ENCODE measurements at regions not wholly inside any gene's neighbourhood (a gene's known extent, or its start where the extent isn't known, plus 50 kb on each side); places are given as distances from the start of the nearest gene placed in this dataset.

DNA sequence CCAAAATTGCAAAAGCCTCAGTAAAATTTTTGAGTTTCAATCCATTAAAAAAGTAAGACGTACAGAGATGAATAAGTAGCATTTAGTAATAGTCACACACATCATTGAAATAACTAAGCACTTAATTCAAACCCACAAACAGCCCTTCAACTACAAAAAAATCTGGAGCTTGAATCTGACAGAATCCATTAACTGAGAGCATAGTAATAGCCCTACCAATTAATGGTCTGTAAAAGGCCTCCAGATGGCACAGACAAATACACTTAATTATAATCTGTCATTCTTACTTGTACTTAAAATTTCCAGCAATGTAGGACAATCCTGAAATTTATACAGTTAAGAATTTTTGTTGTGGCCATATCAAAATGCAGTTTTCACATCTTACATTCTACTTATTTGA lies 246.9 kb downstream of the VGLL3 start:
- intact Hi-C loops (cut with DNase I) = no loop called here
- no peaks in the 10 kb centered on the region for H3K27me3 ChIP-seq
- DNase-seq (no peak), ATAC-seq (no peak)
- no peaks in the 10 kb centered on the region for H3K9me3 ChIP-seq
- no peaks in the 10 kb centered on the region for H3K36me3 ChIP-seq
- H3K4me1 ChIP-seq = no peaks in the 10 kb centered on the region
- WGBS, 4 donors = 0 to 76% (median 28%) methylated on average over 1 of the region's 1 CpG
- H3K4me3 ChIP-seq = no peak overlapping the region
- no peak overlapping the region for H3K27ac ChIP-seq
- TF ChIP-seq, protein P1, sequence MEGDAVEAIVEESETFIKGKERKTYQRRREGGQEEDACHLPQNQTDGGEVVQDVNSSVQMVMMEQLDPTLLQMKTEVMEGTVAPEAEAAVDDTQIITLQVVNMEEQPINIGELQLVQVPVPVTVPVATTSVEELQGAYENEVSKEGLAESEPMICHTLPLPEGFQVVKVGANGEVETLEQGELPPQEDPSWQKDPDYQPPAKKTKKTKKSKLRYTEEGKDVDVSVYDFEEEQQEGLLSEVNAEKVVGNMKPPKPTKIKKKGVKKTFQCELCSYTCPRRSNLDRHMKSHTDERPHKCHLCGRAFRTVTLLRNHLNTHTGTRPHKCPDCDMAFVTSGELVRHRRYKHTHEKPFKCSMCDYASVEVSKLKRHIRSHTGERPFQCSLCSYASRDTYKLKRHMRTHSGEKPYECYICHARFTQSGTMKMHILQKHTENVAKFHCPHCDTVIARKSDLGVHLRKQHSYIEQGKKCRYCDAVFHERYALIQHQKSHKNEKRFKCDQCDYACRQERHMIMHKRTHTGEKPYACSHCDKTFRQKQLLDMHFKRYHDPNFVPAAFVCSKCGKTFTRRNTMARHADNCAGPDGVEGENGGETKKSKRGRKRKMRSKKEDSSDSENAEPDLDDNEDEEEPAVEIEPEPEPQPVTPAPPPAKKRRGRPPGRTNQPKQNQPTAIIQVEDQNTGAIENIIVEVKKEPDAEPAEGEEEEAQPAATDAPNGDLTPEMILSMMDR (IDR thresholded peaks at IDR 0.05) = no peak
- no peak for TF ChIP-seq POLR2A (IDR thresholded peaks at IDR 0.05)

DNA sequence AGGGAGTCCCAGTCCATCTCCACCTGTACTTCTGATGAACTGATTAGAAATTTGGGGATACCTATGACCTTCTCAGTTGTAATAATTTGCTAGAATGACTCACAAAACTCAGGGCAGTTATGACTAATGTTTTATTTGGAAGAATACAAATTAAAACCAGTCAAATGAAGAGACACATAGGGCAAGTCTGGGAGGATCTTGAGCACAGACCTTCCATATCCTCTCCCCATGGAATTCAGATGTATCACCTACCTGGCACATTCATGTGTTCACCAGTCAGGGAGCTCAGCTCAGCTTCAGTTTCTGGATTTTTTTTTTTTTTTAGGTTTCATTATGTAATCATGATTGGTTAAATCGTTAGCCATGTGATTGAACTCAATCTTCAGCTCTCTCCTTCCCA lies 247.7 kb downstream of the VGLL3 start:
- no peak for DNase-seq
- Histone ChIP-seq H3K36me3 (no peaks in the 10 kb centered on the region), H3K9me3 (no peaks in the 10 kb centered on the region), H3K27me3 (no peaks in the 10 kb centered on the region), H3K4me1 (no peaks in the 10 kb centered on the region), H3K27ac (no peak overlapping the region), H3K4me3 (no peak overlapping the region)
- WGBS, 4 donors = 60 to 77% (median 65%) methylated on average over 1 of the region's 1 CpG
- intact Hi-C loops (cut with DNase I) = no loop called here
- no peak for ATAC-seq
- TF ChIP-seq, protein P1 (IDR thresholded peaks at IDR 0.05) = no peak
- no peak for TF ChIP-seq POLR2A (IDR thresholded peaks at IDR 0.05)

DNA sequence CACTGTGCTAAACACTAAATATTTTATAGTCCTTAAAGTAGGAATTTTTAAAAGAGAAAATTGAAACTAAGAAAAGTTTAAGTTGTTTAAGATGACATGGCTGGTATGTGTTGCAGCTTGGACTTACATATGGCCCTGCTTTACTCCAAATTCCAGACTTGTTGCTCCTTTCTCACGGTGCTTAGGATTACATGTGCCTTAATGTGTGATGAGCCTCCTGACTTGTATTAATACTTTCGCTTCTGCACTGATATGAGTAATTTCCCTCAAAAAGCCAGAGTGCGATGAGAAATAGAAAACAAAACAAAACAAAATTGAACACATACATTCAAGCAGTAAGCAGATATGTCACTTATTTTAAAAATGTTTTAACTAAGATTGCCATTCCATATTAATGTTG lies 250.2 kb downstream of the VGLL3 start:
- ATAC-seq (no peak), DNase-seq (no peak)
- intact Hi-C loops (cut with DNase I) = no loop called here
- TF ChIP-seq, protein P1 (IDR thresholded peaks at IDR 0.05) = no peak
- TF ChIP-seq POLR2A (IDR thresholded peaks at IDR 0.05) = no peak
- Histone ChIP-seq H3K9me3 (no peaks in the 10 kb centered on the region), H3K27me3 (no peaks in the 10 kb centered on the region), H3K36me3 (no peaks in the 10 kb centered on the region), H3K27ac (no peak overlapping the region), H3K4me3 (no peak overlapping the region), H3K4me1 (no peaks in the 10 kb centered on the region)
- 85 to 94% (median 89%) methylated on average over 3 of the region's 3 CpGs for WGBS, 4 donors

DNA sequence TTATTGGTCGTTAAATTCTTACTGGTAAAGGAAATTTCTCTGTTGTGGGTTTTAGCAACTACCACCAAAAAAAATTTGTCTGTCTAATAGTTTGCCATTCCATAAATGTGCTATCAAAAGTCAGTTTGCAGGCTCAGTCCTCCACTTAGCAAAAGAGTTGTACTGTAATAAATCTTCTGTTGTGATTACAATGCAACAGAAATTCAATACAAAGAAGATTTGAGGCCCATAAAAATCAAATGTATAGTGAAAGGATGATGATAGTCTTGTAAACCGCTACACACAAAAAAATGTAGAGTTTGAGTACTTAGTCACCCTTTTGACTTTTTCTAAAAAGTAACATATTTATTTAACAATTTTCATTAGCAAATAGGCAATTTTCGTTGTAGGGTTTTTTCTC lies 251.7 kb downstream of the VGLL3 start:
- H3K4me3 ChIP-seq = no peak overlapping the region
- no peaks in the 10 kb centered on the region for H3K9me3 ChIP-seq
- DNase-seq (no peak), ATAC-seq (no peak)
- no peaks in the 10 kb centered on the region for H3K4me1 ChIP-seq
- TF ChIP-seq POLR2A (IDR thresholded peaks at IDR 0.05) = no peak
- TF ChIP-seq, protein P1 (IDR thresholded peaks at IDR 0.05) = no peak
- H3K27me3 ChIP-seq = no peaks in the 10 kb centered on the region
- no peak overlapping the region for H3K27ac ChIP-seq
- intact Hi-C loops (cut with DNase I) = no loop called here
- 69 to 80% (median 76%) methylated on average over 3 of the region's 3 CpGs for WGBS, 4 donors
- no peaks in the 10 kb centered on the region for H3K36me3 ChIP-seq

Data from heart left ventricle (tissue), 16 donors.